Epidermal melanocyte (primary cell): ENCODE measurements at regions not wholly inside any gene's neighbourhood (a gene's known extent, or its start where the extent isn't known, plus 50 kb on each side); places are given as distances from the start of the nearest gene placed in this dataset.

ENCODE experiments used
- DNase-seq: peaks from one replicate; pipeline ENCODE4 v3.0.0; 2011; ENCODE audit warnings: low spot score; ENCODE audit not compliant: insufficient read length

DNA sequence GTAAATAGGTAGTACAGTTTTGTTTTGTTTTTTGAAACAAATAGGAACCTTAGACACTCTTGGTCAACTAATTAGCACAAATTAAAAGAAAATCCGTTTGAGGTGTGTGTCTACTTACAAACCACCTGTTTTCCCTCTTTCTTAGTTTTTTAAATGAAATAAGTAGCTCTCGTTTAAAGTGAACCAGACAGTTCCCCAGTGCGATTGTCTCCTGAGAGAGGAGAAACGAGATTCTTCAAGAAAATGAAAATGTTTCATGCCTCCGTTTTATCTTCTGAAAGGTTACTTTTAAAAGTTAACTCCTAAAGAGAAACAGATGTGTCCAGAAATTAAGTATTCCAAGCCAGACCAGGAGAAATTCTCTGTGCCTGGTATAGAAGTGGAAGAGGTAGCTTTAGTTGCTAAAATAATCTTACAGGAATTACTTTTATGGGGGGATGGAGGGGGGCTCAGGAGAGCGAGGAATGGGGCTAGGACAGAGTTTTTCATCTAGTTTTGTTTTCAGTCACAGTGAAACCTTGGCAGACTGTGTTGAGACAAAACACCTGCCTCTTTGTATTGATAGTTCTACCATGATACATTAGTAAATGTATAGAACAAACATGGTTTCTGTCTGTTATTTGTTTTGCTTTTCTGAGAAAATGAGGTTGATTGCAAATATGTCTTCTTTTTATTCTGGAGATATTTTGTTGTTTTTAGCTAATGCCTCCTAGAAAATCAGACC lies 155.1 kb upstream of the CNTN4 start:
- DNase-seq = no peak

- DNase-seq = no peak
Observed at GRCh38 chr3:1945698-1946097, 153.0 kb upstream of the CNTN4 start.

DNA sequence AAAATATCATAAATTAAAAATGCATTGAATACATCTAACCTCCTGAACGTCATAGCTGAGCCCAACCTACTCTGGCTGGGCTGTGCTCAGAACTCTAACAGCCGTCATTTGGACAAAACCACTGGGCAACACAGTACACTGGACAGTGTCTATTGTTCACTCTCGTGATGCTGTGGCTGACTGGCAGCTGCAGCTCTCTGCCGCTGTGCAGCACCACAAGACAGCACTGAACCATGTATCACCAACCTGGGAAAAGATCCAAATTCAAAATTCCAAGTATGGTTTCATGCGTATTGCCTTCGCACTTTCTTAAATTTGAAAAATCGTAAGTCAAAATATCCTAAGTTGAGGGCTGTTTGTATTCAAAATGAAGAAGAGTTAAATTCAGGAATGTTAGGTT lies 145.1 kb upstream of the CNTN4 start:
- DNase-seq = no peak

DNA sequence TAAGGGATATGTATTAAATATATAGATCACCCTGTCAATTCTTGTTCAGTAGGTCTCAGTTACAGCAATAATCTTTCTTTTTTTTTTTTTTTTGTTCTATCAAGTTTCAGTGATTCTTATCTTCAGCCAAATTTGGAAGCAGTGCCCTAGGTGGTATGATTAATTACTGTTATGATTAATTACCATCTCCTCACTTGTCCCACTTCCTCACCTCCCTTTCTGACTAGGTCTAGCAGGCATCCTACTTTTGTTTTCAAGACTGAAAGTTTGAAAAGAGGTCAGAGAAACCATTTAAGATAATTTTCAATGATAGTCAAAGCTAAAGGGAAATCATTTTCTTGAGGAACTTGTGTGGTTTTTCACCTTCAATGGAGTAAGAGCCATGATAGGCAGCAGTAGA lies 144.0 kb upstream of the CNTN4 start:
- no peak for DNase-seq

- no peak for DNase-seq
Observed at GRCh38 chr3:1955170-1955569, 143.5 kb upstream of the CNTN4 start.

DNA sequence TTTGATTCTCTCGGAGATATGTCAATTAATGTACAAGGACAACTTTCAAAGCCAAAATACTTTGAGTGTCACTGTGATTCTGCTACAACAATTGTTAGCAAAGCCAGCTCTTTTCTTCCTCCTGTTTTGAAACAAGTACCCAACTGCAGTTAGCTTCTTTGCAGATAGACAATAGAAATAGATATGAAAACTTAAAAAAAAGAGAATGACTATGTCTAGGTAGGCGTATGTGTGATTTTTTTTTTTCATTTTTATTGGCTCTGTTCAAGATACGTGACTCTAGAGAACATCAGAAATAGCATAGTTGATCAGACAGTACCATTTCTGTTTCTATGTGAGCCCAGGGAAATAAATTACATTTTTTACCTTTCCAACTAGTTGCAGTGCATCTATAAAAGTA lies 142.9 kb upstream of the CNTN4 start:
- no peak for DNase-seq

GRCh38 chr3:1960506-1960905 lies 138.2 kb upstream of the CNTN4 start:
- DNase-seq = no peak

GRCh38 chr3:1962396-1963088 lies 136.1 kb upstream of the CNTN4 start:
- no peak for DNase-seq

DNA sequence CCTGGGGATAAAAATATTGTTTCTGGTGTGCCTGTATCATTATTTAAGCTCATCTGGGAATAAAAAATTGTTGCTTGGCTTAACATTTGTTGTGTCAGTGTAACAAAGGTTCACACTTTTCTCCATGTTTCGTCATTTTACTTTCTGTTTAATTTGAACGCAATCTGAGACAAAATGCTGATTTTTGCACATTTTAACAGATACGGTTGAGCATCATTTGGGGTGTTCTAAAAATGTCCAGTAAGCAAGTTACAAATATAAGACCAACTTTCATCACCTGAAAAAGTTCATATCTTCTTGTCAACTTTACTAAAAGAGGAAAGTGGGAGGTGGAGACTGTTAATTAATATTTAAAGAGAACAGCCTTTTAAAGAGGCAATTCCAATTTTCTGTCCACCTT lies 134.8 kb upstream of the CNTN4 start:
- no peak for DNase-seq

- DNase-seq = no peak
Observed at GRCh38 chr3:1967525-1967924, 131.1 kb upstream of the CNTN4 start.

DNA sequence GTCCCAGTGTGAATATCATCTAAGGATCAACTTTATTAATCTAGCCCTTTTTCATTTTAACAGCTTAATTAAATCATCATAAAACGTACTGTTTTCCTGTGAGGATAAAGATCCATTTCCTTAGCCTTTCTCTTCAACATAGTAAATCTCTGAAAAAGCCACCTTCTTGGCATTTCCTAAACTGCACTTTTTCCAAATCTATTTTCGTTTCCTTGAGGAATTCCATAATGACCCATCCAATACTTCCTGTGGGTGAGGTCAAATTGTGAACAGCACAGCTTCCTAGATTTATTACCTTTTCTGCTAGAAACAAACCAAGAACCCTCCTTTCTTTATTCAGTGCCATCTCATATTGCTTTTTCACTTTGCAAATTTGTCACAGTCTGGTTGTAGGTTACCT lies 129.4 kb upstream of the CNTN4 start:
- DNase-seq = no peak

- no peak for DNase-seq
Observed at GRCh38 chr3:1971780-1972179, 126.9 kb upstream of the CNTN4 start.

DNA sequence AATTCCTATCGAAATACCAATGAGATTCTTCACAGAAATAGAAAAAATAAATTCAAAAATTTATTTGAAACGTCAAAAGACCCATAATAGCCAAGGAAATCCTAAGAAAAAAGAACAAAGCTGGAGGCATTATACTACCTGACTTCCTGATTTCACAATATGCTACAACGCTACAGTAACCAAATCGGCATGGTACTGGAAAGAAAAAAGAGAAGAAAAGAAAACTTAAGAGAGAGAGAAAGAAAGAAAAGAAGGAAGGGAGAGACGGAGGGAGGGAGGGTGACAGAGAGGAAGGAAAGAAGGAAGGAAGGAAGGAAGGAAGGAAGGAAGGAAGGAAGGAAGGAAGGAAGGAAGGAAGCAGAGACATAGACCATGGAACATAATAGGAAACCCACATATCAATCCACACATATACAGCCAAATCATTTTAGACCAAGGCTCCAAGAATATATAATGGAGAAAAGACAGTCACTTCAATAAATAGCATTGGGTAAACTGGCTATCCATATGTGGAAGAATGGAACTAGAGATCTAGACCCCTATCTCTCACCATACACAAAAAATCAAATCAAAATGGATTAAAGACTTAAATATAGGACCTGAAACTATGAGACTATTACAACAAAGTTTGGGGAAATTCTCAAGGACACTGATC lies 118.6 kb upstream of the CNTN4 start:
- DNase-seq = no peak

DNA sequence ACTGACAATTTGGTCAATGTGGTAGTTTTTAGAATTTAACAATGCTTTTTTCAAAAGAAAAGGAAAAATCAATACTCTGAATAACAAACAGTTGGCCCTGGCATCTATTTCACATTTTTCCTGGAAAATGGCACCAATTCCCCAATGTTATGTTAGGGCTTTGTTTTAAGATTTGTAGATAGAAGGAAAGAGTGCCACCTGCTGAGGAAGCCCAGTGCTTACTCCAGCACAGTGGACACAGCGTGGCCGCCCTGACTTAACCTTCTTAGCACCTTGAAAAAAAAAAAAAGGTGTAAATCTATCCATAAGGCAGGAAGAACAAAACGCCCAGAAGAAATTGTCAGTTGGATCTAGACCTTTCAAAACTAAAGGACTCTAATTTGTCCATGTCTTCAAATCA lies 110.7 kb upstream of the CNTN4 start:
- DNase-seq = no peak

DNA sequence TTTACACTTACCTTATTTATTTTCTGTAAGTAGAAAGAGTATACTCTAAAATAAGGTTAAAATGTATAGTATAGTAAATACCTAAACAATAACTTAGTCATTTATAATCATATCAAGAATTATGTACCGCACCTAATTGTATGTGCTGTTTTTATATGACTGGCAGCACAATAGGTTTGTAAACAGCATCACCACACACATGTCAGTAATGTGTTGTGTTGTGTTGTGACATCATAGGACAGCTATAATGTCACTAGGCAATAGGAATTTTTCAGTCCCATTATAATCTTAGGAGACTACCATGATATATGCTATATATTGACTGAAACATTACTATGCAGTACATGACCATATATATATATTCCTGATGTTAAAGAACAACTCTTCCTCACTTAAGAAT lies 99.9 kb upstream of the CNTN4 start:
- no peak for DNase-seq

- no peak for DNase-seq
Observed at GRCh38 chr3:2001306-2002108, 97.2 kb upstream of the CNTN4 start.

DNA sequence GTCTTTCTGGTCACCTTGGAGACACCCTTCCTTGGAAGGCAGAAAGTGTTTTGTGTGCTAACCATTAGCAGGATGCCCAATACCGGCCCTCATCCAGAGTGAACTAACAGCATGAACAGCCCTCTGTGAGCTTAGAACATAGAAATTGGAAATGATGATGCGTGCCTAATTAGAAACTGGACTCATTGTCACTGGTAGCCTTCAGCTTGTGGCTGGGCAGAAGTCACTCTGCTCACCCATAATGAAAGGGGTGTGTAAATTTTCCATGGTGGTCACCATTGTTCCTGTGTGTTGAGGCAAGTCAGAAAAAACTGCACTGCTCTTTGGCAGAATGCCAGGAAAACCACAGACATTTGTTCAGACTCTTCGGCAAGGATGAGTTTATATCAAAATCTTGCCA lies 74.7 kb upstream of the CNTN4 start:
- no peak for DNase-seq

GRCh38 chr3:2024713-2025112 lies 74.0 kb upstream of the CNTN4 start:
- DNase-seq = no peak

DNA sequence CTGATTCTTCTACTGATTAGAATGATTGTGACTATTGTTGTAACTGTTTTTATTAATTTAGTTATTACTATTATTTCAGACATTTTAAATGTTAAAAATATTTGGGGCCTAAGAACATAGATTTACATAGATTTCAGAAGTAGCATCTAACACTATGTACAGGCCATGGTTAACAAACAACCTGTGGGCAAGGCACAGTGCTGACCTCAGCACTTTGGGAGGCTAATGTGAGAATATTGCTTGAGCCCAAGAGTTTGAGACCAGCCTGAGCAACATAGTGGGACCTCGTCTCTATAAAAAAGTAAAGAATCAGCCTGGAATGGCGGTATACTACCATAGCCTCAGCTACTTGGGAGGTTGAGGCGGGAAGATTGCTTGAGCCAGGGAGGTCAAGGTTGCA lies 69.1 kb upstream of the CNTN4 start:
- DNase-seq = no peak

DNA sequence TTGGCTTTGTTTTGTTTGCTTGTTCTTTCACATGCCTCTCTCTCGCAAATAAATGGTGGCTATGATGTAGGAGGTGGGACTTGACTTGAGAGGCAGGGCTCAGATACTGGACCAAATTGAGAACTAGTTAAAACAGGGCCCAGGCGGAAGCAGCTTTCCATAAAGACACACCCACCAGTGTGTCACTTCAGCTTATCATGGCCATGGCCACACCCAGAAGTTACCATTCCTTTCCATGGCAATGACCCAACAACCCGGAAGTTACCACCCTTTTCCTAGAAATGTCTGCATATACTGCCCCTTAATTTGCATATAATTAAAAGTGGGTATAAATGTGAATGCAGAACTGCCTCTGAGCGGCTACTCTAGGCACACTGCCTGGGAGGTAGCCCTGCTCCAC lies 62.6 kb upstream of the CNTN4 start:
- no peak for DNase-seq

- no peak for DNase-seq
Observed at GRCh38 chr3:2041931-2042330, 56.7 kb upstream of the CNTN4 start.
